Gastroesophageal sphincter (tissue), 4 donors: ENCODE measurements at regions not wholly inside any gene's neighbourhood (a gene's known extent, or its start where the extent isn't known, plus 50 kb on each side); places are given as distances from the start of the nearest gene placed in this dataset.
A peak's percentile ranks its signal among the peaks of the same experiment; 100 is the strongest.

ENCODE experiments used
- ATAC-seq: fragments of 150-250 bp; one replicate; pipeline ENCODE4 v1.9.1; 2016; ENCODE audit warnings: mild to moderate bottlenecking, moderate library complexity
- H3K27ac ChIP-seq, 4 donors: fragments of 200-600 bp; sonication (generic) in 3 of 4; 1 replicate in 3 of 4; 2 replicates in 1 of 4; pipeline ENCODE4 v1.5.1; 2016 to 2019
- H3K27me3 ChIP-seq: fragments of 200-600 bp; sonication (generic); one replicate; pipeline ENCODE4 v1.5.1; 2019
- H3K36me3 ChIP-seq, 2 donors: fragments of 200-600 bp; sonication (generic); one replicate each; pipeline ENCODE4 v1.5.1; 2019; ENCODE audit warnings: control low read depth in 1 of 2
- H3K4me1 ChIP-seq, 3 donors: fragments of 200-600 bp; sonication (generic); 1 replicate in 2 of 3; 2 replicates in 1 of 3; pipeline ENCODE4 v1.5.1; 2016 to 2019; ENCODE audit warnings: control low read depth in 2 of 3
- H3K4me3 ChIP-seq, 2 donors: fragments of 200-600 bp; sonication (generic); one replicate each; pipeline ENCODE4 v1.5.1; 2019; ENCODE audit warnings: mild to moderate bottlenecking in 1 of 2, moderate library complexity in 1 of 2
- H3K9me3 ChIP-seq, 3 donors: fragments of 200-600 bp; sonication (generic); one replicate each; pipeline ENCODE4 v1.5.1; 2017 to 2019; ENCODE audit warnings: control low read depth in 2 of 3
- CTCF ChIP-seq, 4 experiments: fragments of 200-600 bp in 2 of 4; fragments of 450-650 bp in 2 of 4; sonication (generic) in 1 of 4; IDR thresholded peaks; one replicate each; pipeline ENCODE4 v1.5.1; 2017 to 2019; ENCODE audit warnings: antibody characterized with exemption in 4 of 4, mild to moderate bottlenecking in 2 of 4, moderate library complexity in 2 of 4
- EP300 ChIP-seq: sonication (generic); formaldehyde crosslinking; IDR thresholded peaks from one replicate; pipeline ENCODE4 v1.6.1; 2017; ENCODE audit warnings: antibody characterized with exemption, mild to moderate bottlenecking
- POLR2A ChIP-seq, 2 donors: fragments of 450-650 bp; IDR thresholded peaks; one replicate each; pipeline ENCODE4 v1.6.1; 2017; ENCODE audit warnings: antibody characterized with exemption in 2 of 2, mild to moderate bottlenecking in 2 of 2, moderate library complexity in 1 of 2
- POLR2AphosphoS5 ChIP-seq: sonication (generic); formaldehyde crosslinking; IDR thresholded peaks from one replicate; pipeline ENCODE4 v1.6.1; 2017; ENCODE audit warnings: antibody characterized with exemption
- WGBS, 2 donors: methylation state at CpG; one replicate each; pipeline ENCODE4 v1.1.5; 2018; ENCODE audit warnings: low coverage in 1 of 2; 5-methylcytosine and 5-hydroxymethylcytosine counted together

GRCh38 chr12:116381744-116382685, 104.5 kb upstream of the MED13L start:
- TF ChIP-seq POLR2AphosphoS5 (peak; percentile 15), POLR2A (IDR thresholded peaks at IDR 0.05) (no peak), CTCF (IDR thresholded peaks at IDR 0.05) (no peak), EP300 (no peak)
- Histone ChIP-seq H3K36me3 (no peaks in the 10 kb centered on the region), H3K4me1 (peaks cover 0 to 26% (median 19%) of the 10 kb centered on the region in 3 donors), H3K4me3 (no peak overlapping the region), H3K27me3 (no peaks in the 10 kb centered on the region), H3K9me3 (no peaks in the 10 kb centered on the region), H3K27ac (peak overlapping the region in 1 of 4 donors; percentile 44)
- ATAC-seq = no peak
- 45 to 50% methylated on average over 7 to 16 of the region's 17 CpGs for WGBS, 2 donors

GRCh38 chr12:116382686-116383530, 105.4 kb upstream of the MED13L start:
- ATAC-seq = peak; percentile 93
- TF ChIP-seq CTCF (IDR thresholded peaks at IDR 0.05) (peak in 3 of 4 experiments; percentile 6 to 40 (median 11)), POLR2AphosphoS5 (peak; percentile 84), POLR2A (IDR thresholded peaks at IDR 0.05) (no peak), EP300 (no peak)
- no peaks in the 10 kb centered on the region for H3K36me3 ChIP-seq
- H3K4me3 ChIP-seq = no peak overlapping the region
- peak overlapping the region in 3 of 4 donors; percentile 28 to 53 (median 40) for H3K27ac ChIP-seq
- no peaks in the 10 kb centered on the region for H3K27me3 ChIP-seq
- H3K4me1 ChIP-seq = peaks cover 0 to 26% (median 19%) of the 10 kb centered on the region in 3 donors
- WGBS, 2 donors = 23 to 29% methylated on average over 5 to 7 of the region's 13 CpGs
- H3K9me3 ChIP-seq = no peaks in the 10 kb centered on the region

- peaks cover 0 to 26% (median 19%) of the 10 kb centered on the region in 3 donors for H3K4me1 ChIP-seq
- WGBS, 2 donors = 80 to 93% methylated on average over 2 to 5 of the region's 5 CpGs
- ATAC-seq = no peak
- TF ChIP-seq POLR2A (IDR thresholded peaks at IDR 0.05) = no peak
- TF ChIP-seq POLR2AphosphoS5 = no peak
- TF ChIP-seq EP300 = no peak
- no peak for TF ChIP-seq CTCF (IDR thresholded peaks at IDR 0.05)
- H3K9me3 ChIP-seq = no peaks in the 10 kb centered on the region
- H3K27ac ChIP-seq = no peak overlapping the region
- no peaks in the 10 kb centered on the region for H3K27me3 ChIP-seq
- no peaks in the 10 kb centered on the region for H3K36me3 ChIP-seq
- H3K4me3 ChIP-seq = no peak overlapping the region
Measured at GRCh38 chr12:116384175-116384574, 106.7 kb upstream of the MED13L start.

- no peak for ATAC-seq
- Histone ChIP-seq H3K27me3 (no peaks in the 10 kb centered on the region), H3K36me3 (no peaks in the 10 kb centered on the region), H3K9me3 (no peaks in the 10 kb centered on the region), H3K4me3 (no peak overlapping the region), H3K27ac (no peak overlapping the region), H3K4me1 (peaks cover 0 to 33% (median 22%) of the 10 kb centered on the region in 3 donors)
- no peak for TF ChIP-seq CTCF (IDR thresholded peaks at IDR 0.05)
- no peak for TF ChIP-seq POLR2AphosphoS5
- no peak for TF ChIP-seq POLR2A (IDR thresholded peaks at IDR 0.05)
- no peak for TF ChIP-seq EP300
- 22 to 62% methylated on average over 2 to 3 of the region's 7 CpGs for WGBS, 2 donors
Measured at GRCh38 chr12:116384691-116385485, 107.4 kb upstream of the MED13L start.
